Activated T-cell treated with anti-CD3 and anti-CD28 coated beads for 1 hour (primary cell): ENCODE measurements at regions not wholly inside any gene's neighbourhood (a gene's known extent, or its start where the extent isn't known, plus 50 kb on each side); places are given as distances from the start of the nearest gene placed in this dataset.
"Not testable (repeated sequence)": the region's sequence is repeated elsewhere in the genome, so short reads cannot be mapped to it uniquely, and the experiment has no call there.

Experiments used
- DNase-seq: peaks from one replicate; pipeline ENCODE4 v3.0.0-alpha.2; 2020; ENCODE audit warnings: low read depth

DNA sequence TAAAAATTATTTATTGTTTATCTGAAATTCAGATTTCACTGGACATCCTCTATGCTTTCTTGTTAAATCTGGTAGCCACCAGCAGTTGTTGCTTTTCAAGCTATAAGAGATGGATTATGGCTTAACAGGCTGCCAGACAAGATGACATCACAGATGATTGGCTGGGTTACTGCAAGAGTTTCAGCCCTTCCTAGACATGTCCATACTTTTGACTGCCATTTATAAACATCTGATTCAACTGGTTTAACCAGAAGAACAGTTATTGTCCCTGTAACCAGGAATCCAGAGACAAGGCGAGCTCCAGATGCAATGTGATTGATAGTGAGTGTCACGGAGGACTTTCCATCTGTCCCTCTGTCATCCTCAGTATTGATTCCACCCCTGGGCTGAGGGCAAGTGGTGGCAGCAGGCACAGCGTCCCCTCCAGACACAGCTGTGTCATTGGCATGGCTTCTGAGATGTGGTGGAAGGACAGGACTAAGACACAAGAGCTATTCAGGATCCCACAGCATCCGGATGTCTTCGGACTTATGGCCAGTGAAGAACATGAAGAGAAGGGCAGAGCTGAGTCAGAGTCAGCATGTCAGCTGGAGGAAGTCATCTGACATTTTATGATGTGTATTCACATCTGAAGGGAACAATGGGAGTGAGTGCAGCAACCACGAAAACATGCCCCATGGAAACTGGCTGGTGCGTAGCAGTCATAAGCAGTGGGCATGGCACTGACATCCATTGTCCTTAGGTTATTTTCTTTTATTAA is 284.5 kb upstream of the CDYL start:
- no peak for DNase-seq

DNA sequence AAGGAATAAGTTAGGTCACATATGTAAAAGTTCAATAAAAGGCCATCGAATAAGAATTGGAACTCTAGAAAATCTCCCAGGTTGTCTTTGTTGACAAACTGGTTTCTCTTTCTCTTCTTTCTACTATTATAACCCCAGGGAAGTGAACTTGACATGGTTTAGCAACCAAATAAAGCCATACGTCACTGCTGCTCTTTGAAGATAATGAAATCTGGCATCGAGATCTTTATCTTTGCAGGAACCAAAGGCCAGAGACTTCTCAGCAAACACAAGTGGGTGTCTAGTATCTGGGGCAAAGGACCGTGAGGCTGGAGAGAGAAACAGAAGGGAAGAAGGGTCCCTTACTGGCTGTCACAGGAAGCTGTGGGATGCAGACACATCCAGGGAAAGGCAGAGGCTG is 286.7 kb upstream of the CDYL start:
- no peak for DNase-seq

DNA sequence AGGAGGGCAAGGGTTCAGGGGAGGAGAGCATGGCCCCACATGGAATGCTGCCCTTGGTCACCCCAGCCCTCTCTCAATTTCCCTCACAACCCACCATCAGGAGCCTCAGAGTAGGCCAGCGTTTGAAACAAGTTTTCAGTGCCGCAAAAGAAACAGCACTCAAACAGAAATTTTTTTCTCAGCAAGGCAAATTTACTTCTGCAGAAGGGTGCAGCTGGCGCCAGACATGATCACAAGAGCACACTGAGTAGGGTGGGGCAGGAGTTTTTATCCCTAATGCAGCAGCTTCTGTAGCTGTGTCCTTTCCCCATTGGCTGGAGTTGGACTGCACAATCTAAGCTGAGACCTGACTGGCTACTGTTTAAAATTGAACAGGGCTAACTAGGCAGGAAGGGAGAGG is 287.8 kb upstream of the CDYL start:
- no peak for DNase-seq

DNA sequence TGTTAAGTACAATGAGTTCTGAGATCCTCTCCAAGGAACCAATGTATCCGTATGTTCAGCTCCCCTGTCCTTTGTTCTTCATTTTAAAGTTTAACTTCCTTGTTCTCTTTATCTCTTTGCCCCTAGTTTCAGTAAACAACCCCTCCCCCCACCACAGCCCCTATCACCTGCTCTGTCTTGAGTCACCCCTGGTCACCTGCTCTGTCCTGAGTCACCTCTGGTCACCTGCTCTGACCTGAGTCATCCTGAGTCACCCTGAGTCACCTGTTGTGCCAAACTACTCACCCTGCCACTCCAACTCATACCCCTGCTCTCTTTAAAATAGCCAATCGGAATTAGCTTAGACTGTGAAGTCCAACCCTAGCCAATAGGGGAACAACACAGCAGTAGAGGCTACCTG is 288.7 kb upstream of the CDYL start:
- no peak for DNase-seq

DNA sequence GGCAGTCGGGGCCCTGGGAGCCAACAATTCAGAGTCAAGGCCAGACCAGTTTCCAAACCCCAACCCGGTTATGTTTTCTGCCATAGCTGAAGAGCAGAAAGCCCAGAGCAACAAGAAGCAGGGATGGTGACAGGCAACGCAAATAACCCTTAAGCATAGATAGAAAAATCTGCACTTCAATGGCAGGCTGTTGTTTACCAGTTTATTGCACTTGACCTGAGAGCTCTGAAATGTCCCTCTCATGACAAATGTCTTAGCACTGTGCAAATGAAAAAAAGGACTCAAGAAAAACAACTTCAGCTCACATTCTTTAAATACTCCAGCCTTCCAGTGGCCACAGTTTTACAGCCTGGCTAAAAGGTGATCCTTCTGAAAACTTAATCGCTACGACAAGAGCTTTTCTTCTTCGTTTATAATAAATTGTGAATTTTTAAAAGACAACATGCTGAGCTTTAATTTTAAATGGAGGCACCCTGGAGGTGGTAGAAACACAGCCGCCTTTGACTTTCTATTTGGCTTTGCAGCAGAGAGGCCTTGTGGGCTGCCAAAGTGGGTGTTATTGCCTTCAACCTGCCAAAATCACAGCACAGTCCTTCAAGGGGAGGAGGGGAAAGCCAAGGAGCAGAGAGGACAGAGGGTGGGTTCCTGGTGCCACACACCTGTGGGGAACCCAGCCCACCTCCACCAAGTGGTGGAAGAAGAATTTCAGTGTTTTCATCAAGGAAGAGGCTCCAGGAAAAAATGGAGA is 289.5 kb upstream of the CDYL start:
- no peak for DNase-seq

DNA sequence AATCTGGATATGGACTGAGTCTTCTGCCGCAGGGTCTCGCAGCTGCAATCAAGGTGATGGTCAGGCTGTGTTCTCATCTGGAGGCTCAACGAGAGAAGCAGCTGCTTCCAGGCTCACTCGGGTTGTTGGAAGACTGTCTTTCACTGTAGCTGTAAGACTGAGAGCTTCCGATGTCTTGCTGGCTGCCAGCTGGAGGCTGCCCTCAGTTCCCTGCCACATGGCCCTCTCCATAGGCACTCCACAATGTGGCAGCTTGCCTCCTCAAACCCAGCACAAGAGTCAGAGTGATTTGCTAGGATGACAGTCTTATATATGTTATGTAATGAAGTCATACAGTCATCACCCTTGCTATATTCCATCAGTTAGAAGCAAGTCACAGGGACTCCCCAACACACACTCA is 290.5 kb upstream of the CDYL start:
- no peak for DNase-seq

DNA sequence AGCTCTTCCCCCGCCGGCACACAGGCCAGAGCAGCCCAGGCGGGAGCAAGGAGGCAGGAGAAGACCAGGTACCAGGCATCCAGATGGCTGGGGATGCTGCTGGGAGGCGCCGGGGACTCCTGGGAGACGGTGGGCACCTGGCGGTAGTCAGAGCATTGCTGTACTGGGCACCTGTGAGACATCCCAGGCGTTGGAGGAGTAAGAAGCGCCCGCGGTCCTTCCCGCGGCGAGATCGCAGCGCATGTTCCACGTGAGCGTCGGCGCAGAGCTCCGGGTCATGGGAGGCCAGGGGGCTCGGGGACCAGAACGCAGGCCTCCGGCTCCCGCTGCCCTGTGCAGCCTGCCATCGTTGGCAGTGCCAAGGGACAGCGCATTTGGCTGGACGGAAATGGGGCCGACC is 293.7 kb upstream of the CDYL start:
- DNase-seq, result no peak

DNA sequence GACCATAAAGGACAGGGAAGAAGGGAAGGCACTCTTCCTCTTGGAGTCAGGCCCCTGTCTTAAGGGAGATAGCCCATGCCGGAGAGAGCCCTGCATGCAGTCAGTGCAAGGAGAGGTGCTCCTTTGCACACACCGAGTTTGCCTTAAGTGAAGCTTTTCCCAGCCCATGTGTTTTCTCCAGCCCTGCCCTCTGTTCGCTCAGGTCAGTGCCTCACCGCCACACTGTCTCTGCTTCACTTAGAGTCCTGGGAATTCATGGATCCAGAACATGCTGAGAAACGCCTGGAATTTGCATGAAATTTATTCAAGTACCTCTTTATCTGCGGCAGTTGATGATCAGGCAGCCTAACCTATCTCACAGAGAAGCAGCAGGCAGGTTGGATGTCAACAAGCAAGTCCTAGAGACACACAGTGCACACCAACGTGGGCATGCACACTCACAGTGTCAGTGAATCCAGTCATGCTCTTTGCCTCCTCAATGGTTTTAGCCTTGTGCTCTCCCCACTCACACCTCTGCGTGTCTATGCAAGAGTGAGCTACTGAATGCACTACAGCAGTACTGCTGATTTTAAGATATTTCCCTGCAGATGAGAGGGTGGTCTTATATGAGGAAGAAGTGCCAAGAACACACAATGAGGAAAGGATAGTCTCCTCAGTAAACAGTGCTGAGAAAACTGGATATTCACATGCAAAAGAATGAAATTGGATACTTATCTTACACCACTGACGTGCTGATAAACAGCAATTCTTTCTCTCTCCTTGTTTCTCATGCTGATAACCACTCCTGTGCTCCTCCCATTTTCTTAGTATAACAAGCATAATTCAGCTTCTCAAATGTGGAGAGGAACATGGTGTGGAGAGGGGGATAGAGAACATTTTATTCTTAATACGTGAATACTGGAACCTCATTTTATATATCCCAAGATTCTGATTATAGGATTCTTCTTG is 295.1 kb upstream of the CDYL start:
- no peak for DNase-seq

DNA sequence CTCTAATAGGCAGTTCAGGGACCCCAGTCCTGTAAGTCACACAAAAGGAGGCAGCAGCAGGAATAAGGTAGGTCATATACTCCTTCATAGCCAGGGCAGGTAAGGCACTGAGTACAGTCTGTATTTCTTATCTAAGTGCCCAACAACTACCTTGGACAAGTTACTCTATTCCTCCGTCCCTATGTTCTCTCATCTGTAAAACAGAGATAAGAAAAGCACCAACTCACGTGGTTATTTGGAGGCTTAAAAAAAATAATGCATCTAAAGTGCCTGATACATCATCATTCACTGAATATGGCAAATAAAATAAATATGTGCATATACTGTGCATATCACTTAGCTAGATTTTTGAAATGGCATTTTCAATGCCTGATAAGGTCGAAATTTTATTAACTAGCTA is 298.1 kb upstream of the CDYL start:
- no peak for DNase-seq

DNA sequence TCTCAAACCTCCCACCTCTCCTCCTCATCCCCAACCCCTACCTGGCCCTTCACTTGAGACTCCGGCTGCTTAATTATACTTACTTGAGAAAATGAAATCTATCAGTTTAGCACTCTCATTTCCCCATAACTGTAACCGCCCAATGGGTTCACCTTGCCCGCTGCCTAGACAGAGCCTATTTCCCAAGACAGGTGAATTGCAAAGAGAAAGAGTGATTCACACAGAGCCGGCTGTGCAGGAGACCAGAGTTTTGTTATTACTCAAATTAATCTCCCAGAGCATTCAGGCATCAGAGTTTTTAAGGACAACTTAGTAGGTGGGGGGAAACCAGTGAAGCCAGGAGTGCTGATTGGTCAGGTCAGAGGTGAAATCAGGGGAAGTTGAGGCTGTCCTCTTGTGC is 301.4 kb upstream of the CDYL start:
- DNase-seq, result no peak

DNA sequence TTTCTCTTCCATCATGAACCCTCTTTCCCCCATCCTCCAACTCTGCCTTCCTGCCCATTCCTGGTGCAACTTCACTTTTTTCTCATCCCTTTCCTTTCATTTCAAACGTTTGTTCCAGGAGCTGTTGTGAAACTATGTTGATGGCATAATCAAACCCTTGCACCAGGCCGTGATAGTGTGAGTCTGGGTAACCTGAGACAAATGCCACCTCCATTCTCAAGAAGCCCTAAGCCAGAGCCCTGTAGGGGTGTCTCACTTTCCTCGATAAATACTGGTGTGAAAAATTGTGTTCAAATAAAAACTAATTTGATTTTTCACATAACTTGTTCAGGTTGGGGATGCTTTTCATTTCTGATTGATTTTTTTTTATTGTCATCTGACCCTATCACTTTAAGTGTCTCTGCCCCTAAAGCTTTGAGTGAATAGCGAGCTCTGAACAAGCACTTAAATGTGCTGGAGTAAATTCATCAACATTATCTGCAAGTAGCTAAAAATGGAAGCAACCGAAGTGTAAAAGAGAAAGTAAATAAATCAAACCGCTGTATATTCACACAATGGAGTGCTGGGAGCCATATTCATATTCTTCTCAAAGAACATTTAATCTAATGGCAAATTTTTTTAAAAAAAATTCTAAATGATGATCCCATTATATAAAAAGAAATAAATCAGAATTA is 303.1 kb upstream of the CDYL start:
- DNase-seq, result no peak

DNA sequence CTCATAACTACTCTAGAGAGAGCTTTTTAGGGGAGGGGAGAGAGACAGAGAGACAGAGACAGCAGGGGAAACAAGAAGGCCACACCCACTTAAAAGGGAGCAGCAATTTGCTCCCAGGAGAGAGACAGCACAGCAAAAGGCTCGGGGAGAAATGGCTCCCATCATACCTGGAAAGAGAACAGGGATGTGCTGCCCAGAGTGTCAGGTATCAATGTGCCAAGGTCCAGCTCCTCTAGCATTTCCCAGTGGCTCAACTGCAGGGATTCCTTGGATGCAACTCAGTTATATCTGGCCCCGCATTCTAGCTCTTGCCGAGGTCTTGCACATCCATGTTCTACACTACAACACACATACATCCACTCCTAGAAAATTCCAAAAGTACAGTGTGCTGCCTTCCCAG is 304.0 kb upstream of the CDYL start:
- DNase-seq, result no peak

DNA sequence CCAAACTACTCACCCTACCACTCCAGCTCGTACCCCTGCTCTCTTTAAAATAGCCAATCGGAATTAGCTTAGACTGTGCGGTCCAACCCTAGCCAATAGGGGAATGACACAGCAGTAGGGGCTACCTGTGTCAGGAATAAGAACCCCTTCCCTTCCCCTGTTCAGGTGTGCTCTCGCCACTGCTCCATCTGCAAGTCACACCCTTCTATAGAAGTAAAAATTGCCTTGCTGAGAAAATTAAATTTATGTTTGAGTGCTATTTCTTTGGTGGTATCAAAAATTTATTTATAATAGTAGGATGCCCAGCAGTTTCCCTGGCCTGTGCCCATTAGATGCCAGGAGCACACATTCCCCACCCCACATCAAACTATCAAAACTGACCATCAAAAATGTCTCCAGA is 304.7 kb upstream of the CDYL start:
- not testable (repeated sequence) for DNase-seq

DNA sequence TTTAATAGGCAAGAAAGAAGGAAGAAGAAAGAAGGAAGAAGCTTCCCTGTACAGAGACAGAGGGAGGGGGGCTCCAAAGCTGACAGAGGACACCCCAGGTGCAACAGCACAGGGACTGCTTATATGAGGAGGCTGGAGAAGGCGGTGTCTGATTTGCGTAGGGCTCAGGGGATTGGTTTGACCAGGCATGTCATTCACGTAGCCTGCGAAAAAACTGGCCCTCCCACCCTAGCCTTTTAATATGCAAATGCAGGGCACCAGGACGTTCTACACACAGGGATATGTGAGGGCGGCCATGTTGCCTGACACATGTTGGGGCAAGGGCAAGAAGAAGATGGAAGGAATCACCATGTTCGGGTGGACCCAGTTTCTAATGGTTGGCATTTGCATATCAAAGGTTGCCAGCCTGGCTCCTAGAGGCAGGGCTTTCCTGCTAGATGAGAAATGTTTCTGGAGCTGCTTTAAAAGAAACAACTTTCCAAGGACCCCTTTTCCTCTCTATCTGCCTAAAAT is 305.4 kb upstream of the CDYL start:
- no peak for DNase-seq

DNA sequence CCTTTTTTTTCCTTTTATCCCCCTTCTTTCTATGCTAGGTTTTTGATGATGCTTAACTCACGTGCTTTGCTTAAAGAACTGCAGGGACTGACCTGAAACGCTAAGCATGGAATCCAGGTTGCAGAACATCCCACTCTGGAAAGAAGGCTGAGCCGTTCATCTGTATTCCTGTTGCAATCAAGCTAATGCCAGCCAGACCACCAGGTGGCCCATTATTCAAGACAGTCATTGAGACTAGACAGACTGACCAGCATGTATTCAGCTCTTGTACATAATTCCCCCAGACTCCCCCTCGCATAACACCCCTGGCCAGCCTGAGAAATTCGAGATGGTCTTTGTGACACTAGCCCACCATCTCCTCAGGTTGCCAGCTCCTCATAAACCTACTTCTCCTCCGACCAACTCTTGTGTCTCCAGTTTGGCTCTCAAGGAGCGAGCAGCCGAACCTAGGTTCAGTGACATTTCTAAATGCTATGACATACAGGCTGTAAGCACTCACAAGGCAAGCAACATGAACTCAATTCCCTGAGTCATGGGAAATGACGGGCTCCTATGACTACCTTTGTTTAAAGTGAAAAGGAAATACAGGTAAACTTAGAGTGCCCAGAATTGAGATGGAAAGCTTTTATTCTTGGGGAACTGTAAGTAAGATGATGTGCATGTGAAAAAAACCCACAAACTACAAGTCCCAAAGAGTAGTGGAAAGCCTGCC is 309.3 kb upstream of the CDYL start:
- DNase-seq, result no peak

DNA sequence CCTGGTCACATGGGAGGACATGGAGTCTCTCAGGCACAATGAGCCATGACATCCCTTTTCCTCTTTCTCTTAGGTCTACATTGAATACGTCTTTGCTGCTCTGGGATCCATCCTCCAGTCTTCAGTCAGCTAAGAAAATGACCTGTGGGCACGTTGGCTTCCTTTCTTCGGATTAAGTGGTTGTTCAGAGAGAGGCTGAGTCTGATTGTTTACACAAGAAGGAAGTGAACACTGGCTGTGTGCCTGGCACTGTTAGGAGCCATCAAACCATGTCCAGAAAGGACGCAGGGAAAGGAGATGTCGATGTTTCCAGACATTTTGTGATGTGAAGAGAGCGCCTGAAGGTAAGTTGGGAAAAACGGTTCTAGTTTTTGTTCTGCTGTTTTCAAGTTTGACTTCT is 309.9 kb upstream of the CDYL start:
- DNase-seq, result no peak

DNA sequence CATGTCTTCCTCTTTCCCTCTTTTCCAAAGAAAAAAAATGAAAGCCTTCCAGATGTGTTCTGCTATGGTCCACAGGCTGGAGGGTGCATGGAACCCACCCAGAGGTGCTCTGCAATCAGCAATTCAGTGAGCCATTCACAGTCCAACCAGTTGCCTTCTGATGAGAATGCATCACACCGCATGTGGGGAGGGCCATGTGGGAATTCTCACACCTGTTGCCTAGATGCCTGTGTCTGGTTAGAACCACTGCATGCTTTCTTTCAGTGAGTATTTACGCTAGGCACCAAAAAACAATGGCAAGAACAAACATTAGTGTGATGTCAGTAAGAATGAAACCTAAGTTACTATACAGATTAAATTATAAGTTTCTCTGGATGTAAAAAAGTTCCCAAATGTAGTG is 311.6 kb upstream of the CDYL start:
- no peak for DNase-seq

DNA sequence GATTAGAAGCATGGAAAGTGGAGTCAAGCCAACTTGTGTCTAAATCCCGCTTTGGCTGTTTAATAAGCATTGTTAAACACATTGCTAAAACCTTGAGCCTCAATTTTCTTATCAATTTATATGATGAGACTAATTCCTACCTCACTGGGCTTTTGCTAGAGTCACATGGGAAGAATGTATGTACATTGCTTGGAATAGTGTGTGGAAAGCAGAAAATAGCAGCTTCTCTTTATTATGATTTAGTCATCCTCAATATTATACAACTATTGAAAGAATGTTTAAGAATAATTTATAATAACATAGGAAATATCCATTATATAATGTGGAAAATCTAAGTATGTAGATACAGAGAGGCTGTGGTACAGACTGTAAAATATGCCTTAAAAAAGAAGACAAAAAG is 313.0 kb upstream of the CDYL start:
- no peak for DNase-seq

DNA sequence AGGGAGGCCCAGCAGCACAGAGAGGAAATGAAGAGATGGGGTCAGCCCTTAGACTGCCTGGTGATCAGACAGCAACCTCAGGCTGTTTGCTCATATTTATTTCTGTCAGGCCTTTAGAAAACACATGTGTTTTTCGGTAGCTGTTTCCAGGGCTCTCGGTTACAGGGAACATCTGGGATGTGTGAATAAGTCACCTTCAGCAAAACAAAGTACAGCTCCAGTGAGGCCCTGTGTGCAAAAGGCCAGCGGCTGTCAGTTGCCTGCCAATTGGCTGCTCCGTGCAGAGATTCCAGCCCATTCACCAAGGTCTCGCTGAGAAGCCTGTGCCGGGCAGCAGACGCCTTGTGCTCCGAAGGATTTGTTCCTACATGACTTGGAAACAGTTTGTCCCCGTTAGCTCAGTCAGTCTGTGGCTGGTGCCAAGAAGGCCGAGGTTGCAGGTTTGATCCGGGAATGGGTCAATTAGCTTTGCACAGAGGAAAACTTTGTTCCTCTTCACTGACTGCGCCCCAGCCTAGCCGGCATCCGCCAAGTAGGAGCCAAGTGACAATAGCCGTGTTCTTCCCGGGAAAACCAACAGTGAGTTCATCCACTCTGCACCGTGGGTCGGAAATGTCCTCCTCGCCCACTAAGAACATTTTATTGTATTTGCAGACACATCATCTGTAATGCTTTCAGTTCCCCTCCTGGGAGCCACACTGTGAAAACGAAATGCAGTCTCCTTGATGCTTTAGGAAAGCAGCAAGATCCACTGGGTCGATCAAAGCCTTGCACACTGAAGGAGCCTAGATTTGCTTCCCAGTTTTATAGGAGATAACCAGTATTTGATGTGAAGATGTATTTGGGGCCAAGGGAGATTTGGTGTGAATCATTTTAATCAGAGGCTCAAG is 315.4 kb upstream of the CDYL start:
- no peak for DNase-seq

DNA sequence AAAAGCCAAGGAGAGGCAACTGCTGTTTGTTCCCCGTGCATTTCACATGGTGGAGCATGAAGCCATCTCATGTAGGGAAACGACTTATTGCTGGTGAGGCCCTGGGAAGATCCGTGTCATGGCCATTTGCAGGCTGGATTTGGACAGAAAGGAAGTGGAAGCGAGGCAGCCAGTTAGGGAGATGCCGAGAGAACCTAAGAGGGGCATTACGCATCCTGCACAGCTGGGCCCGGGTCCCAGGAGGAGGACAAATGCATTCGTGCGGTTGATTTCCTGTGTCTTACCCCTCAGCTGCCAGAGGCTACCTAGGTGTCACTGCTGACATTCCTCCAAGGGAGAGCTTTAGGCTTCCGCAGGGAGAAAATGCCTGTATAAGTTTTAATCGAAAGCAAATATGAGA is 316.2 kb upstream of the CDYL start:
- DNase-seq, result no peak
